SK-N-SH treated with all-trans-retinoic acid at 6 μM for 48 hours (cell line): ENCODE measurements at regions not wholly inside any gene's neighbourhood (a gene's known extent, or its start where the extent isn't known, plus 50 kb on each side); places are given as distances from the start of the nearest gene placed in this dataset.

Experiments
- ATAC-seq: fragments of 200-7000 bp; cut with Tn5 transposase; 3 replicates; pipeline ENCODE4 v1.9.1; 2020; ENCODE audit warnings: mild to moderate bottlenecking, moderate library complexity
- ARNTL ChIP-seq: fragments of 450-650 bp; formaldehyde crosslinking; IDR thresholded peaks from 2 replicates; pipeline ENCODE4 v1.5.0; 2020; ENCODE audit warnings: low read depth, mild to moderate bottlenecking, moderate library complexity, borderline replicate concordance
- BACH2 ChIP-seq: fragments of 250-450 bp; sonication (Bioruptor Pico); IDR thresholded peaks from 2 replicates; pipeline ENCODE4 v1.9.0; 2021; ENCODE audit warnings: mild to moderate bottlenecking, borderline replicate concordance
- CSDC2 ChIP-seq: fragments of 250-450 bp; sonication (Bioruptor Pico); IDR thresholded peaks from 2 replicates; pipeline ENCODE4 v1.5.0; 2020; ENCODE audit warnings: mild to moderate bottlenecking, moderate library complexity
- ESRRG ChIP-seq: fragments of 250-450 bp; sonication (Bioruptor Pico); IDR thresholded peaks from 2 replicates; pipeline ENCODE4 v1.6.1; 2021; ENCODE audit warnings: mild to moderate bottlenecking
- ISL1 ChIP-seq: fragments of 250-450 bp; sonication (Bioruptor Pico); IDR thresholded peaks from 2 replicates; pipeline ENCODE4 v2.1.2; 2022; ENCODE audit warnings: mild to moderate bottlenecking, moderate library complexity
- PPARA ChIP-seq: fragments of 250-450 bp; sonication (Bioruptor Pico); IDR thresholded peaks from 2 replicates; pipeline ENCODE4 v1.5.0; 2020; ENCODE audit warnings: mild to moderate bottlenecking, borderline replicate concordance
- TCF4 ChIP-seq: fragments of 250-450 bp; sonication (Bioruptor Pico); IDR thresholded peaks from 2 replicates; pipeline ENCODE4 v1.8.0; 2021; ENCODE audit warnings: mild to moderate bottlenecking, moderate library complexity, borderline replicate concordance
- TOX ChIP-seq: fragments of 250-450 bp; sonication (Bioruptor Pico); IDR thresholded peaks from 2 replicates; pipeline ENCODE4 v1.8.0; 2021; ENCODE audit warnings: mild to moderate bottlenecking, moderate library complexity, borderline replicate concordance
- ZC3H10 ChIP-seq: fragments of 250-450 bp; sonication (Bioruptor Pico); IDR thresholded peaks from 2 replicates; pipeline ENCODE4 v1.5.1; 2021; ENCODE audit warnings: mild to moderate bottlenecking, moderate library complexity
- ZFP3 ChIP-seq: fragments of 250-450 bp; sonication (Bioruptor Pico); IDR thresholded peaks from 2 replicates; pipeline ENCODE4 v1.5.0; 2020; ENCODE audit warnings: mild to moderate bottlenecking, moderate library complexity
- ZNF565 ChIP-seq: fragments of 450-650 bp; formaldehyde crosslinking; conservative IDR thresholded peaks from 2 replicates; pipeline ENCODE4 v1.5.0; 2020; ENCODE audit warnings: low read depth, mild to moderate bottlenecking, moderate library complexity
- ZNF70 ChIP-seq: fragments of 450-650 bp; formaldehyde crosslinking; IDR thresholded peaks from 2 replicates; pipeline ENCODE4 v1.5.0; 2020; ENCODE audit warnings: mild to moderate bottlenecking, moderate library complexity
- TF ChIP-seq, protein P1 (sequence below): fragments of 250-450 bp; sonication (Bioruptor Pico); IDR thresholded peaks from 2 replicates; pipeline ENCODE4 v1.8.0; 2021; ENCODE audit warnings: low read depth, mild to moderate bottlenecking, moderate library complexity, borderline replicate concordance
- TF ChIP-seq, protein P2 (sequence below): fragments of 250-450 bp; sonication (Bioruptor Pico); IDR thresholded peaks from 2 replicates; pipeline ENCODE4 v1.8.0; 2020; ENCODE audit warnings: mild to moderate bottlenecking, moderate library complexity, borderline replicate concordance
- TF ChIP-seq, protein P3 (sequence below): fragments of 250-450 bp; sonication (Bioruptor Pico); IDR thresholded peaks from 2 replicates; pipeline ENCODE4 v1.5.0; 2020; ENCODE audit warnings: mild to moderate bottlenecking, moderate library complexity
- TF ChIP-seq, protein P4 (sequence below): fragments of 250-450 bp; sonication (Bioruptor Pico); IDR thresholded peaks from 2 replicates; pipeline ENCODE4 v1.5.1; 2021; ENCODE audit warnings: mild to moderate bottlenecking, moderate library complexity
- TF ChIP-seq, protein P5 (sequence below): fragments of 250-450 bp; sonication (Bioruptor Pico); IDR thresholded peaks from 2 replicates; pipeline ENCODE4 v1.5.1; 2020; ENCODE audit warnings: low read depth, mild to moderate bottlenecking, moderate library complexity

DNA sequence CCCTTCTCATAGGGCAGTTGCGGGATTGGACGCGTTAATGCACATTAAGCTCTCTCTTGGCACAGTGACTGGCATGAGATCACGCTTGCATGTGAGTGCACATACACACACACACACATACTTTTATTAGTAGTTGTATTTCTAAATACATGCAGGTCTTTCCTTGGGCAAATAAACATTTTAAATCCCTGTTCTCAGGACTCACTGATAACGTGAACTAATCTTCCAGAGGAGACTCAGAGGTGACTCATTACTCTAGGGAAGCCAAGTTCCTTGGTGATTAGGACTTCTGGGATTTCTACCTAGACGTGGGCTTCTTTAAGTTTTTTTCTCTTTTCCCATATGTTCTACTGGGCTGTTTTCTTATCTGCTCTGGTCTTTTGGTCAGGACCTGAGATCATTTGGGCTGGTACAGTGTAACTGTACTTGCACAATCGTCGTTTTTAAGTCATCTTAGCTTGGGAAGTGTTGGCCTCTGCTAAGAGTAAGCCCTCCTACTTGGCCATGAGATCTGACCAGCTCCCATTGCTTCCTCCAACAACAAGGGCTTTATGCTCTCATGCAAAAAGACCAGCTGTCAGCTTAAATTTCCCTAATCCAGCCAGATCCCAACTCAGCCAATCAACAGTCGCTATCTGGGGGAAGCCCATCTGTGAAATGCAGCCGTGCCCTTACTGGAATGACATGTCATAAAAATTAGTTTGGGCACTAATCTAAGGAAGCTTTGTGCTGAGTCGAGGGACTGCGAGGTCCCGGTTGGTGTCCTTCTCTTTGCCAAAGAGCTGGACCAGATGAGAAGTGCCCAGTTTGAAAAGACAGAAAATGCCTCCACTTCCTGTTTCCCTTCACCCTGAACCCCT is 176.4 kb upstream of the ANKRD55 start:
- TF ChIP-seq TOX (CRISPR knock-in tag), result no peak
- TF ChIP-seq, protein P1, sequence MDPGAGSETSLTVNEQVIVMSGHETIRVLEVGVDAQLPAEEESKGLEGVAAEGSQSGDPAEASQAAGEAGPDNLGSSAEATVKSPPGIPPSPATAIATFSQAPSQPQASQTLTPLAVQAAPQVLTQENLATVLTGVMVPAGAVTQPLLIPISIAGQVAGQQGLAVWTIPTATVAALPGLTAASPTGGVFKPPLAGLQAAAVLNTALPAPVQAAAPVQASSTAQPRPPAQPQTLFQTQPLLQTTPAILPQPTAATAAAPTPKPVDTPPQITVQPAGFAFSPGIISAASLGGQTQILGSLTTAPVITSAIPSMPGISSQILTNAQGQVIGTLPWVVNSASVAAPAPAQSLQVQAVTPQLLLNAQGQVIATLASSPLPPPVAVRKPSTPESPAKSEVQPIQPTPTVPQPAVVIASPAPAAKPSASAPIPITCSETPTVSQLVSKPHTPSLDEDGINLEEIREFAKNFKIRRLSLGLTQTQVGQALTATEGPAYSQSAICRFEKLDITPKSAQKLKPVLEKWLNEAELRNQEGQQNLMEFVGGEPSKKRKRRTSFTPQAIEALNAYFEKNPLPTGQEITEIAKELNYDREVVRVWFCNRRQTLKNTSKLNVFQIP (CRISPR knock-in tag), result no peak
- TF ChIP-seq BACH2 (CRISPR knock-in tag), result no peak
- TF ChIP-seq ISL1 (CRISPR knock-in tag), result peak; percentile 22
- TF ChIP-seq, all 23 proteins: peak for 1
- ATAC-seq, result peak; percentile 67

DNA sequence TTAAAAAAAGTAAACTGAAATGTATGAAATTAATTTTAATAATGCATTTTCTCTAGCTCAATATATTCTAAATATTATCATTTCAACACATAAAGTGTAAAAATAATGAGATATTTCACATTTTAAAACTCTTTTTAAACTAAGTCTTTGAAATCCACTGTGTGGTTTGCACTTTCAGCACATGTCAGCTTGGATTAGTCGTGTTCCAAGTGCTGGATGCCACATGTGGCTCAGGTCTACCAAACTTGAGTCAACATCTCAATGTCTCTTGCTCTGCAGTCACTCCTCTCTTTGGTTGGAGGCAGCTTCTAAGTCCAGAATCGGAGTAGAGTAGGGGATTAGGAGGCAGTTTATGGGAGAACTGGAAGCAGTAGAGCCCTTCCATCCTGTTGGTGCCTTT is 173.7 kb upstream of the ANKRD55 start:
- no peak; the same call in 2 of the 3 replicates for ATAC-seq
- no peak for TF ChIP-seq PPARA
- TF ChIP-seq ISL1 (CRISPR knock-in tag), result no peak
- TF ChIP-seq ARNTL (CRISPR knock-in tag), result no peak
- TF ChIP-seq, protein P2, sequence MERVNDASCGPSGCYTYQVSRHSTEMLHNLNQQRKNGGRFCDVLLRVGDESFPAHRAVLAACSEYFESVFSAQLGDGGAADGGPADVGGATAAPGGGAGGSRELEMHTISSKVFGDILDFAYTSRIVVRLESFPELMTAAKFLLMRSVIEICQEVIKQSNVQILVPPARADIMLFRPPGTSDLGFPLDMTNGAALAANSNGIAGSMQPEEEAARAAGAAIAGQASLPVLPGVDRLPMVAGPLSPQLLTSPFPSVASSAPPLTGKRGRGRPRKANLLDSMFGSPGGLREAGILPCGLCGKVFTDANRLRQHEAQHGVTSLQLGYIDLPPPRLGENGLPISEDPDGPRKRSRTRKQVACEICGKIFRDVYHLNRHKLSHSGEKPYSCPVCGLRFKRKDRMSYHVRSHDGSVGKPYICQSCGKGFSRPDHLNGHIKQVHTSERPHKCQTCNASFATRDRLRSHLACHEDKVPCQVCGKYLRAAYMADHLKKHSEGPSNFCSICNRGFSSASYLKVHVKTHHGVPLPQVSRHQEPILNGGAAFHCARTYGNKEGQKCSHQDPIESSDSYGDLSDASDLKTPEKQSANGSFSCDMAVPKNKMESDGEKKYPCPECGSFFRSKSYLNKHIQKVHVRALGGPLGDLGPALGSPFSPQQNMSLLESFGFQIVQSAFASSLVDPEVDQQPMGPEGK (CRISPR knock-in tag), result no peak
- TF ChIP-seq ESRRG (CRISPR knock-in tag), result no peak
- TF ChIP-seq TCF4 (CRISPR knock-in tag), result no peak
- no peak for TF ChIP-seq ZFP3 (CRISPR knock-in tag)
- TF ChIP-seq ZNF70 (CRISPR knock-in tag), result no peak
- TF ChIP-seq, protein P3, sequence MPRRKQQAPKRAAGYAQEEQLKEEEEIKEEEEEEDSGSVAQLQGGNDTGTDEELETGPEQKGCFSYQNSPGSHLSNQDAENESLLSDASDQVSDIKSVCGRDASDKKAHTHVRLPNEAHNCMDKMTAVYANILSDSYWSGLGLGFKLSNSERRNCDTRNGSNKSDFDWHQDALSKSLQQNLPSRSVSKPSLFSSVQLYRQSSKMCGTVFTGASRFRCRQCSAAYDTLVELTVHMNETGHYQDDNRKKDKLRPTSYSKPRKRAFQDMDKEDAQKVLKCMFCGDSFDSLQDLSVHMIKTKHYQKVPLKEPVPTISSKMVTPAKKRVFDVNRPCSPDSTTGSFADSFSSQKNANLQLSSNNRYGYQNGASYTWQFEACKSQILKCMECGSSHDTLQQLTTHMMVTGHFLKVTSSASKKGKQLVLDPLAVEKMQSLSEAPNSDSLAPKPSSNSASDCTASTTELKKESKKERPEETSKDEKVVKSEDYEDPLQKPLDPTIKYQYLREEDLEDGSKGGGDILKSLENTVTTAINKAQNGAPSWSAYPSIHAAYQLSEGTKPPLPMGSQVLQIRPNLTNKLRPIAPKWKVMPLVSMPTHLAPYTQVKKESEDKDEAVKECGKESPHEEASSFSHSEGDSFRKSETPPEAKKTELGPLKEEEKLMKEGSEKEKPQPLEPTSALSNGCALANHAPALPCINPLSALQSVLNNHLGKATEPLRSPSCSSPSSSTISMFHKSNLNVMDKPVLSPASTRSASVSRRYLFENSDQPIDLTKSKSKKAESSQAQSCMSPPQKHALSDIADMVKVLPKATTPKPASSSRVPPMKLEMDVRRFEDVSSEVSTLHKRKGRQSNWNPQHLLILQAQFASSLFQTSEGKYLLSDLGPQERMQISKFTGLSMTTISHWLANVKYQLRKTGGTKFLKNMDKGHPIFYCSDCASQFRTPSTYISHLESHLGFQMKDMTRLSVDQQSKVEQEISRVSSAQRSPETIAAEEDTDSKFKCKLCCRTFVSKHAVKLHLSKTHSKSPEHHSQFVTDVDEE (CRISPR knock-in tag), result no peak
- no peak for TF ChIP-seq CSDC2 (CRISPR knock-in tag)
- TF ChIP-seq ZNF565 (CRISPR knock-in tag), result no peak
- TF ChIP-seq, protein P4, sequence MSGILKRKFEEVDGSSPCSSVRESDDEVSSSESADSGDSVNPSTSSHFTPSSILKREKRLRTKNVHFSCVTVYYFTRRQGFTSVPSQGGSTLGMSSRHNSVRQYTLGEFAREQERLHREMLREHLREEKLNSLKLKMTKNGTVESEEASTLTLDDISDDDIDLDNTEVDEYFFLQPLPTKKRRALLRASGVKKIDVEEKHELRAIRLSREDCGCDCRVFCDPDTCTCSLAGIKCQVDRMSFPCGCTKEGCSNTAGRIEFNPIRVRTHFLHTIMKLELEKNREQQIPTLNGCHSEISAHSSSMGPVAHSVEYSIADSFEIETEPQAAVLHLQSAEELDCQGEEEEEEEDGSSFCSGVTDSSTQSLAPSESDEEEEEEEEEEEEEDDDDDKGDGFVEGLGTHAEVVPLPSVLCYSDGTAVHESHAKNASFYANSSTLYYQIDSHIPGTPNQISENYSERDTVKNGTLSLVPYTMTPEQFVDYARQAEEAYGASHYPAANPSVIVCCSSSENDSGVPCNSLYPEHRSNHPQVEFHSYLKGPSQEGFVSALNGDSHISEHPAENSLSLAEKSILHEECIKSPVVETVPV (CRISPR knock-in tag), result no peak

DNA sequence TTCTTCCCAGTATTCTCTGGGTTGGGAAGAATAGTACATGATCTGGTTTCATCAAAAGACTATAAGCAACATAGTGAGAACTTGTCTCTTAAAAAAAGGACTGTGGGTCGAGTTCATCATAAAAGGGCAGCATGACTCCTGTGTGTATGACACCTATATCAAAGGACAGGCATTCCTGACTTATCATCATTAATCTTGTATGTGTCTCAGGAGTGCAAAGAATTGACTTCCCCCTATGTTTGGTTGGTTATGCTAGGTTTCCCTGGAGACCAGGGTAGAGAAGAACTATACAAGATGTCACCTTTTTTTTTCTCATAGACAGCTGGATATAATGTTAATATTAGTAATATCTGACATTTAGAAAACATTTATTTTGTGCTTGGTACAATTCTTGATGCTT is 173.1 kb upstream of the ANKRD55 start:
- TF ChIP-seq, protein P4 (CRISPR knock-in tag), result no peak
- no peak for TF ChIP-seq ZC3H10 (CRISPR knock-in tag)
- TF ChIP-seq, protein P5, sequence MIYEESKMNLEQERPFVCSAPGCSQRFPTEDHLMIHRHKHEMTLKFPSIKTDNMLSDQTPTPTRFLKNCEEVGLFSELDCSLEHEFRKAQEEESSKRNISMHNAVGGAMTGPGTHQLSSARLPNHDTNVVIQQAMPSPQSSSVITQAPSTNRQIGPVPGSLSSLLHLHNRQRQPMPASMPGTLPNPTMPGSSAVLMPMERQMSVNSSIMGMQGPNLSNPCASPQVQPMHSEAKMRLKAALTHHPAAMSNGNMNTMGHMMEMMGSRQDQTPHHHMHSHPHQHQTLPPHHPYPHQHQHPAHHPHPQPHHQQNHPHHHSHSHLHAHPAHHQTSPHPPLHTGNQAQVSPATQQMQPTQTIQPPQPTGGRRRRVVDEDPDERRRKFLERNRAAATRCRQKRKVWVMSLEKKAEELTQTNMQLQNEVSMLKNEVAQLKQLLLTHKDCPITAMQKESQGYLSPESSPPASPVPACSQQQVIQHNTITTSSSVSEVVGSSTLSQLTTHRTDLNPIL, result no peak
- TF ChIP-seq, all 23 proteins: peak for 0
- no peak for ATAC-seq
